Activated naive CD8-positive, alpha-beta T cell treated with anti-CD3 and anti-CD28 coated beads, Interleukin-2, amount 10 ng/mL, durations not matched to agents 7 days and 5 days (primary cell): ENCODE measurements at regions not wholly inside any gene's neighbourhood (a gene's known extent, or its start where the extent isn't known, plus 50 kb on each side); places are given as distances from the start of the nearest gene placed in this dataset.

ENCODE experiments used
- ATAC-seq: fragments of 150-1000 bp; cut with Tn5 transposase; one replicate; pipeline ENCODE4 v1.10.0; 2021; ENCODE audit warnings: low read depth, moderate library complexity
- POLR2A ChIA-PET: fragments of 350-600 bp; sonication (Branson Sonifier 250); formaldehyde crosslinking; loops from one replicate; lab custom pipeline; 2021; ENCODE audit warnings: antibody characterized with exemption; lab: Charles Lee
- DNase-seq: peaks from one replicate; pipeline ENCODE4 v3.0.0; 2021
- H3K27ac Mint-ChIP-seq: one replicate; pipeline ENCODE4 v1.8.0; 2022; ENCODE audit warnings: mild to moderate bottlenecking, mixed read lengths
- H3K27me3 Mint-ChIP-seq: one replicate; pipeline ENCODE4 v1.8.0; 2022; ENCODE audit warnings: mild to moderate bottlenecking, moderate library complexity, mixed read lengths
- H3K36me3 Mint-ChIP-seq: one replicate; pipeline ENCODE4 v1.8.0; 2021; ENCODE audit warnings: mild to moderate bottlenecking, mixed read lengths
- H3K4me1 Mint-ChIP-seq: one replicate; pipeline ENCODE4 v1.8.0; 2021; ENCODE audit warnings: mixed read lengths
- H3K4me3 Mint-ChIP-seq: one replicate; pipeline ENCODE4 v1.8.0; 2022; ENCODE audit warnings: mild to moderate bottlenecking, moderate library complexity, mixed read lengths
- H3K9me3 Mint-ChIP-seq: one replicate; pipeline ENCODE4 v1.8.0; 2021; ENCODE audit warnings: mixed read lengths

DNA sequence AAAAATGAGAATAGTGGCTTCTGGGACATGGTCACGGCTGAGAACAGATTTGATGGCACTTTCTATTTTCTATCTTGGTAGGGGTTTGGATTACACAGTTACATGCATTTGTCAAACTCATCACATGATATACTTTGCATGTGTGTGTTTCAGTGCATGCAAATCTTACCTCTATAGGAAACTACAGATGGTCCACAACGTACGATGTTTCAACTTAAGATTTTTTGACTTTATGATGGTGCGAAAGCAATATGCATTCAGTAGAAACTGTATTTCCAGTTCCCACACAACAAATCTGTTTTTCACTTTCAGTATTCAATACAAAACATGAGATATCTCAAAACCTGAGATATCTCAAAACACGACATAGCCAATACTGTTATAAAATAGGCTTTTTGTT is 231.8 kb upstream of the SPTLC3 start:
- Mint-ChIP-seq H3K27ac (no peak overlapping the region), H3K36me3 (no peaks in the 10 kb centered on the region), H3K4me3 (no peak overlapping the region), H3K27me3 (no peaks in the 10 kb centered on the region), H3K4me1 (no peaks in the 10 kb centered on the region), H3K9me3 (peaks cover 3% of the 10 kb centered on the region)
- ATAC-seq: no peak
- no peak for DNase-seq
- POLR2A ChIA-PET: no interaction called here

GRCh38 chr20:12786276-12786675 is 222.5 kb upstream of the SPTLC3 start:
- Mint-ChIP-seq H3K4me3 (no peak overlapping the region), H3K9me3 (peaks cover 3% of the 10 kb centered on the region), H3K36me3 (no peaks in the 10 kb centered on the region), H3K27ac (no peak overlapping the region), H3K27me3 (no peaks in the 10 kb centered on the region), H3K4me1 (no peaks in the 10 kb centered on the region)
- POLR2A ChIA-PET: no interaction called here
- DNase-seq: no peak
- ATAC-seq: no peak

DNA sequence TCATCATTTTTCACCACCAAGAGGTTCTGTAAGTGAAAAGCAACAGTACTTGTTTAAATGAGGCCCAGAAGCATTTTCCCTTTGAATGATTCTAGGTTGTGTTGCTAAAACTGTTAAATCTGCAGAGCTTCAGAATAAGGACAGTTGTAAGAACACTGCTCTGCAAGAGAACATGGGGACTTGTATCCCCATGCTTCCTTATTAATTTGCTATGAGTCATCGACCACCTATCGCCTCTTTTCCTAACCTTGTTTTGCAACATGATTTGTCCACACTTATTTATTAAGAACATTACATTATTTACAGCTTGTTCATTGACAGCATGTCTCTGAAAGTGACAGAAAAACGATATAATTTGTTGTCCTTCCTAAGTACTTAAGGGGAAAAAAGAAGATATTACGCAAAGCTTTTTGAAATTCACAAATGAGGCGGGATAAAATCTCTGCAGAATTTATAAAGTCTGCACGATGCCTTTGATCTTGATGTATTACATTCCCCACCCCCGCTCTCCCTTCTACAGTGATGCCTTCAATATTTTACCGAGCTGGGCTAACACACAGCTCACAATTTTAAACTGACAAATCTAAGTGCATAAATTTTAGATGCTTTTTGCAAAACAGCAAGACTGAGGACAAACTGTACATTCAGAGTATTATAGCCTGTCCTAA is 220.0 kb upstream of the SPTLC3 start:
- peaks cover 3% of the 10 kb centered on the region for H3K9me3 Mint-ChIP-seq
- no peak for DNase-seq
- no peak overlapping the region for H3K27ac Mint-ChIP-seq
- no peak for ATAC-seq
- H3K36me3 Mint-ChIP-seq: no peaks in the 10 kb centered on the region
- H3K4me3 Mint-ChIP-seq: no peak overlapping the region
- H3K4me1 Mint-ChIP-seq: no peaks in the 10 kb centered on the region
- POLR2A ChIA-PET: no interaction called here
- no peaks in the 10 kb centered on the region for H3K27me3 Mint-ChIP-seq

DNA sequence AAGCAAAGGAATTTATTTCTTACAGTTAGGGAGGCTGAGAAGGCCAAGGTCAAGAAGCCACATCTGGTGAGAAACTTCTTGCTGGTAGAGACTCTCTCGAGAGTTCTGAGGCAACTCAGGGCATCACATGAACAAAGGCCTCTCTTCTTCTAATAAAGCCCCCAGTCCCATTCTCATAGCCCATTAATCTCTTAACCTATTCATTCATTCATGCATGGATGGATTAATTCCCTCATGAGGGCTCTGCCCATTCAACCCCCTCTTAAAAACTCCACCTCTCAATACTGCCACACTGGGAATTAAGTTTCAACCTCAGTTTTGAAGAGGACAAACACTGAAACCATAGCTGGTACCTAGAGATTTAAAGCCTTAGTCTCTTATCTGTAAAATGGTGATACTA is 217.9 kb upstream of the SPTLC3 start:
- DNase-seq (no peak), ATAC-seq (no peak)
- no peak overlapping the region for H3K4me3 Mint-ChIP-seq
- H3K36me3 Mint-ChIP-seq: no peaks in the 10 kb centered on the region
- H3K9me3 Mint-ChIP-seq: peaks cover 3% of the 10 kb centered on the region
- H3K27ac Mint-ChIP-seq: no peak overlapping the region
- POLR2A ChIA-PET: no interaction called here
- no peaks in the 10 kb centered on the region for H3K4me1 Mint-ChIP-seq
- H3K27me3 Mint-ChIP-seq: no peaks in the 10 kb centered on the region

DNA sequence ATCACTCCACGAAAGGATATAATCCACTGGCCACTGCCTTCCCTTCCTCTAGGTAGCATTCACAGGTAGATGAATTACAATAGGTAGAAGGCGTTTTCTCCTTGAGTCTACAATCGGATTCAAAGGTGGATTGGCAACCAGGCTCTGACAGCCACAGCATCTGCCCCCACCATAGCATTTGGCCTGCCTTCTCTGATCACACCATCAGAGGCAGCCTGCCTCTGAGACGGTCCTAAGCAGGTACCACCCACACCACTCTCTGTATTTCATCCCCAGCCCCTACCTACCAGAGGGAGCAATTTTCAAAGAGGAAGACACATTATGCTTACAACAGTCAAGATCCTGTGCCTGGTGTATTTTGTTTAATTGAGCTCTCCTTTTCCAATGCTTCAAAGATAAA is 210.5 kb upstream of the SPTLC3 start:
- no peak overlapping the region for H3K27ac Mint-ChIP-seq
- H3K9me3 Mint-ChIP-seq: peaks cover 3% of the 10 kb centered on the region
- POLR2A ChIA-PET: no interaction called here
- no peaks in the 10 kb centered on the region for H3K27me3 Mint-ChIP-seq
- no peak overlapping the region for H3K4me3 Mint-ChIP-seq
- no peak for DNase-seq
- no peaks in the 10 kb centered on the region for H3K36me3 Mint-ChIP-seq
- no peak for ATAC-seq
- H3K4me1 Mint-ChIP-seq: no peaks in the 10 kb centered on the region

DNA sequence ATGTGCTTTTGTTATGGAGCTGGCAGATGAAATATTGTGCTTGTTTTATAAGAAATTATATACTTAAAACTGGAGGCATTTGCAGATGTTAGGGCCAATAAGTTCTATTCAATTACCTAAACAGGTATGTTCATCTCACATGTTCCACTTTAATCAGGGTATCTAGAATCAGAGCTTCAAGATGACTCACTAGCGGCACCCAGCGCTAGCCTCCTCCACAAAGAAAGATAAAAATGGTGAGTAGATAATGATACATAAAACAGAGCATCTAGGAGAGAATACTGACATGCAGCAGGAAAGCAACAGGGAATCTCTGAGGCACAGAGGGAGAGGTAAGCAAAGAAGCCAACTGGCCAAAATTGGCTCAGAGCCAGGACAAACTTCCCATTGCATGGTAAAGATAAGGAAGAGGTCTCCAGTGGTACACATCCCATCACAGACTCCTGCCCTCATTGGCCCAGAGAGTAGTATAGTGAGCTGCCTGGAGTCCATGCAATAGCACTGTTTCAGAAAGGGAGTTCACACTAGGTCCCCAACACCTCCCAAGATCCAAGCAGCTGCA is 200.7 kb upstream of the SPTLC3 start:
- Mint-ChIP-seq H3K4me3 (no peak overlapping the region), H3K27me3 (no peaks in the 10 kb centered on the region), H3K27ac (no peak overlapping the region), H3K9me3 (peaks cover 9% of the 10 kb centered on the region), H3K4me1 (no peaks in the 10 kb centered on the region), H3K36me3 (no peaks in the 10 kb centered on the region)
- POLR2A ChIA-PET: no interaction called here
- no peak for ATAC-seq
- DNase-seq: no peak

DNA sequence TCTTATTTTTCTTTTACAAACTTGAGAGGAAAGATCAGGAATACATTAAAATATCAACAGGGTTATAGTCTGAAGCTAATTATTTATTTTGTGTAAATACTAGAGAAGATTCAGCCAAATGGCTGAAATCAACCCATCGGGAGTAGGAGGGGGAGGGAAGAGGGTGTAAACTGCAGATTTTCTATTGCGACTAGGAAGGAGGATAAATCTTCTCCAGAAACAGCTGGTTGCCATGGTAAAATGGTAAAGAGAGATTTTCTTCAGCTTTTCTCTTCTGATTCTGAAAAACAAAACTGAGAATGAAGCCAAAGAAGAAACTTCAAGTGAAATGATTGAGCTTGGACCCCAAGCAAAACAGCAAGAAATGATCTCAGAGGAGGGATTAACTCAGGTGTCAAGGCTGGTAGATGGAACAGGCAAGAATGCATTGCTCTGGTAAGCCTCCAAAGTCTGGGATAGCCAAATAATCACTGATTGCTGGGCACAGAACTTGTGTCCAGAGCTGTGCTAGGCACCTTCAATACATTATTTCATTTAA is 193.5 kb upstream of the SPTLC3 start:
- no peak for ATAC-seq
- no peak overlapping the region for H3K27ac Mint-ChIP-seq
- H3K9me3 Mint-ChIP-seq: peaks cover 2% of the 10 kb centered on the region
- POLR2A ChIA-PET: no interaction called here
- H3K4me3 Mint-ChIP-seq: no peak overlapping the region
- no peaks in the 10 kb centered on the region for H3K36me3 Mint-ChIP-seq
- no peak for DNase-seq
- H3K4me1 Mint-ChIP-seq: no peaks in the 10 kb centered on the region
- H3K27me3 Mint-ChIP-seq: no peaks in the 10 kb centered on the region

DNA sequence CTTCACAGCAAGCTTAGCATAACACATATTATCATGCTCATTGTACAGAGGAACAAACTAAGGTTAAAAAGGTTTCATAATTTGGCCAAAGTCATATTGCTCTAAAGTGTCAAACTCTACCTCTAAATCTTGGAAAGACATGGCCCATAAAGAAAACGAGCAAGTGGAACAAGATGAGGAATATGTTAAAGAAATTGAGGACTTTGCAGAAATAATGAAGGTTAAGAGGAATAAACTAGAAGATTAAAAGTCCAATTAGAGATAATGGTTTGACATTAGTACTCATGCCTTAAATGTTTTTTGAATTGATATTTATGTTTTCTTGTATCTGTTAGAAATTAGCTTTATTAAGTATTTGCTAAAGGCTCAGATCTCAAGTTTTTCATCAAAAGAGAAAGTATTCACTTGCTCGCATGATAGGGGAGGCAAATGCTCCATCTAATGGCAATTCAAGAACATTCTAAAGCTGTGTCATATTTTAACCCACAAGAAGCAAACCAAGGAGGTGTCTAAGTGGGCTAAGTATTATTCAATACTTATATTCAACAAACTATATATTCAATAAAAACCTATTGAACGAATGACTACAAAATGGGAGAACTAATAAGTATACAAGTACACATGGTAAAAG is 192.9 kb upstream of the SPTLC3 start:
- POLR2A ChIA-PET: no interaction called here
- H3K27ac Mint-ChIP-seq: no peak overlapping the region
- no peaks in the 10 kb centered on the region for H3K27me3 Mint-ChIP-seq
- no peaks in the 10 kb centered on the region for H3K36me3 Mint-ChIP-seq
- no peaks in the 10 kb centered on the region for H3K9me3 Mint-ChIP-seq
- H3K4me1 Mint-ChIP-seq: no peaks in the 10 kb centered on the region
- no peak overlapping the region for H3K4me3 Mint-ChIP-seq
- no peak for ATAC-seq
- DNase-seq: no peak

DNA sequence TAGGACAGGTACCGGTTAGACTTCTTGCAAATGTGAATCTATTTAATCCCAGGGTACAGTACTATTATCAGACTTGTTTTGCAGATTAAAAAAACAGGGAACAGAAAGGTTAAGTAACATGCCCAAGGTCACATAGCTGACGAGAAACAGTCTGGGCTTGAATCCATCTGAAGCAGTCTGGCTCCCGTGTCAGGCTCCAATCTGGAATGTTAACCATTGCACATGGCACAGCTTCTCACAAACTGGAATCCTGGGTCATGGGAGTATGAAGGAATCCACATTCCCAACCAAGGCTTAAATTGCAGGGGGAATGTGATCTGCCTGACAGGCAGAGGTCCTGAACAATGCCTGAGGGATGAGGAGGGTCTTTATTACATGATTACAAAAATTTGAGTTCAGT is 187.5 kb upstream of the SPTLC3 start:
- no peak for DNase-seq
- H3K27ac Mint-ChIP-seq: no peak overlapping the region
- no peaks in the 10 kb centered on the region for H3K27me3 Mint-ChIP-seq
- peaks cover 1% of the 10 kb centered on the region for H3K9me3 Mint-ChIP-seq
- H3K36me3 Mint-ChIP-seq: no peaks in the 10 kb centered on the region
- H3K4me3 Mint-ChIP-seq: no peak overlapping the region
- H3K4me1 Mint-ChIP-seq: no peaks in the 10 kb centered on the region
- no peak for ATAC-seq
- POLR2A ChIA-PET: no interaction called here

DNA sequence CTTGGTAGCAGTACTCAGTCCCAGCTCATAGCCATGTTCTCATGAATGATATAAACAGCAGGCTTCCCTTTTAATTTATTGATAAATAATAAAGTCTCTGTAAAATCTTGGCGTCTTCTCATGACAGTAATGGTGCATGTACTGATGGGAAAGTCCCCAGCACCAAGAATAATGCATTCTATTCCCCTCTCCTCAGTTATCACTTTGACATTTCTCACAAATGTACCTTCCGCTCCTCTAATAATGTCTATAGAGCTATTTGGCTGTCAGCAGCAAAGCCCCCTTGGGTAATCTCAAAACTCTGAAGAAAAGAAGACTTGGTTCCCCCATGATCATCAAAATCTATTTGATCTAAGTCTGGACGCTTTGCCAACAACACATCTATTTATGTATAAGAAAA is 185.0 kb upstream of the SPTLC3 start:
- Mint-ChIP-seq H3K4me3 (no peak overlapping the region), H3K36me3 (no peaks in the 10 kb centered on the region), H3K27me3 (no peaks in the 10 kb centered on the region), H3K27ac (no peak overlapping the region), H3K9me3 (peaks cover 1% of the 10 kb centered on the region), H3K4me1 (no peaks in the 10 kb centered on the region)
- ATAC-seq (no peak), DNase-seq (no peak)
- POLR2A ChIA-PET: no interaction called here

DNA sequence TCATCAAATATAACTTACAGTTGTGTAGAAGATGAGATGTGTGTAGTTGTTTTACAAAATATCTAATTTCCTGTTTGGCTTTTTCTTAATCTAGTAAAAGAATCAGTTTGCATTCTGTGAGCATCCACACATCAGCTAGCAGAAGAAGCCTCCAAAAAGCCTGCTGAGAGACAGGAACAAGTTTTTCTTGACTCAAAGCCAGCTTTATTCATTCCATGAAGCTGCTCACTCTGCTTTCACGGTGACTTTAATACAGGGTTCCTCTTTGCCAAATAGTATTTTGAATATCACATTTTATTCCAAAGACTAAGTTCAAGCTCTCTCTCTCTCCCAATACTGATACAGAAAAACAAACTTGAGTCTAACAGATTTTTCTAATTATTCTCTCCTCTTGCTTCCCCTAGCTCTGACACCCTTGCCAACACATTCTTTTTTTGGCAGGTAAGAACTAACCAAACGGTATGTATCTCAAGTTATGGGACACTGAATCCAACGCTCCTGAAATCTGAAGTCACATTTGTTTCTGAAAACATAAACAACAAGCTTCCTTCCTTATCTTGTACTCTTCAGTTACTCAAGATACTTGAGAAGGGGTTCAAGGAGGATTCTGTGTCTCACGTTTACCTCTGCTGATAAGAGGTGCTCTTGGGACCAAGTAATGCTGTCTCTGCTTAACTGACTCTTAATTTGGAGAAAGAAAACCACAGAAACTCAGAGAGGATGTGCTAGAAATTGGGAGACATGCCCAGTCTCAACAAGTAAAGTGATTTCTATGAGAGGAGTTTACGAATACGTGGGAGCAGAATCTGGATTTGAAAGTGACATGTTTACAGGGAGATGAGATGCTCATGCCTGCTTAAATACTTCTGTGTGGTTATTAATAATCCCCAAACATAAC is 184.2 kb upstream of the SPTLC3 start:
- Mint-ChIP-seq H3K9me3 (peaks cover 1% of the 10 kb centered on the region), H3K36me3 (no peaks in the 10 kb centered on the region), H3K27ac (no peak overlapping the region), H3K27me3 (no peaks in the 10 kb centered on the region), H3K4me3 (no peak overlapping the region), H3K4me1 (no peaks in the 10 kb centered on the region)
- DNase-seq (no peak), ATAC-seq (no peak)
- POLR2A ChIA-PET: no interaction called here

GRCh38 chr20:12825226-12825595 is 183.6 kb upstream of the SPTLC3 start:
- no peaks in the 10 kb centered on the region for H3K36me3 Mint-ChIP-seq
- no peak overlapping the region for H3K27ac Mint-ChIP-seq
- H3K4me1 Mint-ChIP-seq: no peaks in the 10 kb centered on the region
- ATAC-seq (no peak), DNase-seq (no peak)
- H3K4me3 Mint-ChIP-seq: no peak overlapping the region
- POLR2A ChIA-PET: no interaction called here
- H3K27me3 Mint-ChIP-seq: no peaks in the 10 kb centered on the region
- H3K9me3 Mint-ChIP-seq: peaks cover 1% of the 10 kb centered on the region

DNA sequence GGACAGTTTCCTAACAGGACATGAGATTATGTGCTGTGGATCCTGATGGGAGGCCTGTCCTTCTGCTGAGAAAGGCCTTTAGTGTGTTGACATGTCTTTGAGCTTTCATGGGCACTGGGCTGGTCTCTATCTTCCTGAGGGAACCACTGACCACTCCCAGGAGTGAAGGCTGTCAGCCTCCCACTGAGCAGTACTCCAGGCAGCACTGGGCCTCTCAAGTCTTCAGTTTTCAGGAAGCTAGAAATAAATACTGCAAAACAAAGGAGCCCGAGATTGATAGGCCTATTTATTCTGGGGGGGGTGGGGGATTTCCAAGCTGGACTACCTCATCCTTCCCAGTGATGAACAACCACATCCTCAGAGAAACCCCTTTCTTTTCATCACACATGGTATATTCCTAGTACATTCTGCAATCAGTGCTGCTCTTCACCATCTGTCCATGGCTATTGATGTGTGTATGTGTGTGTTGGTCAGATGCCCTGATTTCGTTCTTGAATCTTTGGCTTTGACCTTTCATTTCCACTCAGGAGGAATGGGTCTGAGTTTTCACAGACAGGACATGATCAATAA is 180.9 kb upstream of the SPTLC3 start:
- H3K4me3 Mint-ChIP-seq: no peak overlapping the region
- no peaks in the 10 kb centered on the region for H3K4me1 Mint-ChIP-seq
- DNase-seq (no peak), ATAC-seq (no peak)
- no peaks in the 10 kb centered on the region for H3K36me3 Mint-ChIP-seq
- peaks cover 1% of the 10 kb centered on the region for H3K9me3 Mint-ChIP-seq
- no peak overlapping the region for H3K27ac Mint-ChIP-seq
- POLR2A ChIA-PET: no interaction called here
- H3K27me3 Mint-ChIP-seq: no peaks in the 10 kb centered on the region
